DMS 273 (cell line): ENCODE measurements at regions not wholly inside any gene's neighbourhood (a gene's known extent, or its start where the extent isn't known, plus 50 kb on each side); places are given as distances from the start of the nearest gene placed in this dataset.
A peak's percentile ranks its signal among the peaks of the same experiment; 100 is the strongest.

Experiments used
- DNase-seq: peaks from one replicate; lab custom pipeline; 2025; ENCODE audit not compliant: unreplicated experiment; lab: John Stamatoyannopoulos, UW

DNA sequence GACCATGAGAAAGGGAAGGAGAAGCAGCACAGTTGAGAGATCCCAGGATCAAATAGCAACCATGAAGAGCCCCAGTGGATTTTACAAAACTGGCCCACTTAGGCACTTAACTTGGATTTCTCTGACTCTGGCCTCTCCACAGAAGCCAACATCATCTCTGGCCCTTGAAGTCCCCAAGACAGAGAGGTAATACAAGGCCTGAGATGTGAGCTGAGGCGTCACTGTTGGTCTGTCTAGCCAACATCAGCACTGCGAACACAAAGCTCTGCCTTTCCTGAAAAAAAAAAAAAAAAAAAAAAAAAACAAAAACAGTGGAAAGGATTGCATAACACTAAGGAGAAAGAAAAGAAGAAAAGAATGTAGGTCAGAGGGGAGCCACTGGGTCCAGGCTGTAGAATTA lies 378.3 kb downstream of the BRINP1 start:
- no peak for DNase-seq

DNA sequence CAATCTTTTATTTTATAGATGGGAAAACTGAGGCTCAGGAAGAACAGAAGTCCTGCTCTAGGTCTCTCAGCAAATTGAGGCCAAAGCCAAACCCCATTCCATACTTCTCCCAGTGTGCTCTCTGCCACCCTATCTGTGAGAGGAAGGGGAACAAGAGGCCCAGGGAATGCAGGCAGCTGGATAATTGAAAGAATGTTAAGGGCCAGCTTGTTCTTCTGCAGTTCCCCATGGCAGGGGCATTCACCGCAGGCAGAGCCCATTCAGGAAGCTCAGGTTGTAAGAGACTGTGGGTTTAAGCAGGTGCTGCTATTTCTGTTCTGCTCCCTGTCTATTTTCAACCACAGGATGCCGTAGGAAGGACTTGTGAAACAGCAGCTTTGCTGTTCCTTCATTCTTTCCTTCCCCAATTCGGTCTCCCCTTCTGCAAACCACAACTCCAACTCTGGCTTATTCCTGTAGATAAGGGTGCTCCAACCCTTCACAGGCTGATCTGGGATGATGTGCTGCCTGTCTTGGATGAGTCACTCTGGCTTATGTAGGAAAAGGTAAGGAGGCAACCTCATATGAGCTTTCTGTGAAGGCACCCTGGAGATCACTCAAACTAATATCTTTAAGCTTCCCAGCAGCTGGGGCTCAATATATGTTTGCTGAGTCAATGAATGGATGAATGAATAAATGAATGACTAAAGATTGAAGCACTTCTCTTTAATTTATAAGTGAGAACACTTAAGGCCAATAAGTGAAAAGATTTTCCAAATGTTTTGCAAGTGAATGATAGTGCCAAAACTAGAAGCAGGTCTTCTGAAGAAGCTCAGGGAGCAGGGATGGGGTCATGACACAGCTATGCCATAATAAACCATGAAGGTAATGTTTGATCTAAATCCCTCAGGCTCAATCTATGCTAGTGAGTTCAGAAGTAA lies 377.6 kb downstream of the BRINP1 start:
- DNase-seq = no peak

DNA sequence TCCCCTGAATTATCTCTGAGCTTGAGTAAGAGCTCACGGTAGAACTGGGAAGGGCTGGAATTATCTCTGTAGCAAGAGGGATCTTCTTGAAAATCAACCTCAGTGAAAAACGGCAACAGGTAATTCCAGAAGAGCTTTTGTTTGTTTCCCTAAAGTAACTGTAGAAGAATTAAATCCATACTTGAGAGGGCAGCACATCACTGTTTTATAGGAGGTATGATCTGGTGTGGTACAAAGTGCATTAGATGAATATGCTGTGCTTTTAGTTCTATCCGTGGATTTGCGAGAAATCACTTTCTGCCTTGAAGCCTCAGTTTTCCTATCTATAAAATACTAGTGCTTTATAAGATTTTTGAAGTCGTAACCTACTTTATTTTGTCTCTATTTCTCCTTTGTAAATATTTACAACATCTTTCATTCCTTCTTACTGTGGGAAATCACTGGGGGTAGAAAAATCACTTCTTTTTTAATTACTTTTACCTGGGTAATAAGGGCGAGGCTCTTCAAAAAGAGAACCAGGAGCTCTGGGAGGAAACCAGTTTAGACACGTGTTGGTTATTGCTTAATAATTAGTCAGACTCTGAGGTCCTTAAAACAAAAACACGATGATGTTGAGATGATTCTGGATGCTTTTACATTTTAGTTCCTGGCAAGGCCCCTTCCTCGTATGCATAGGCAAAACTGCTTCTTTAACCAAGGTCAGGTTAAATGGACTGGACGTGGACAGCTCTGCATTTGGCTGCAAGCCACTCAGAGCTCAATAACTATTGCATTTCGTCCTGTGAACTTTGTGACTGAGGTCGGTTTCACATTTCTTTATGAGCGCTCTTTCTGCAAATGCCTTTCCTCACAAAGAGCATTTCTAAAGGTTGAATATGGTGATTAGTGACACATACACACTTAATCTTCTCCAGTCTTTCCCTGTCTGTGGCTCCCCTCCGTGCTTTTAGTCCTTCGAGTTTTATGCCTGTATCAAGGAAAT lies 376.1 kb downstream of the BRINP1 start:
- no peak for DNase-seq

DNA sequence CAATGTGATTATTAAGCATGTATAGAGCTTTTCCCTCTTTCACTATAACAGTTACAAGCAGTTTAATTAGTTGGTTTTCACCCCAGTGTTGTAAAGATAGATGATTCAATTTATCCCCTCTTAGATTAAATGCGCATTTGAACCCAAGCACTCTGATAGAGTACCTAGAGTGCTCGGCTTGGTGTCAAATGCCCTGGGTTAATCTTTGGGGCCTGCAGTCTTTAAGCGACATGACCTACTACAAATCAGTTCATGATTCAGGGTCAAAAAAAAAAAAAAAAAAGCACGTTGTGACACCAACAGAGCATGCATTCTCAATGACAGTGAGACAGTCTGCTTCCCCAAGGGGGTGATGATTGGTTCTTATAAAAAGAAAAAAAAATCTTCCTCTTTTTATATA lies 375.3 kb downstream of the BRINP1 start:
- no peak for DNase-seq

DNA sequence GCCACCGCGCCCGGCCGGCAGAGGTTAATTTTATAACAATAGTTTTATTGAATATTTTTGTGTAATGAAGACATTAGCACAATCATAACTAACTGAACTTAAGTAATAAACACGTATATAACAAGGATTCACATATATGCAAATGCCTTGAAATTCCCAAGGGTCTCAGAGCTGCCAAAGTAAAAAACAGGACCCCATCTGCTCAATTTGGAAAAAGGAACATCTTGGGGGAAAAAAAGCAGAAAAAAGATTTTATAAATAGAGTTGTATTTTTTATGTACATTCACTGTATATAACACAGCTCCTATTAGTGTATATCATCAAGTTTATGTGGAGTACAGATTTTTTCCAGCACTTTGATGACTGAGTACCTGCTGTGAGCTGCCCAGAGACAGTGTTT lies 366.7 kb downstream of the BRINP1 start:
- DNase-seq = peak; percentile 29

DNA sequence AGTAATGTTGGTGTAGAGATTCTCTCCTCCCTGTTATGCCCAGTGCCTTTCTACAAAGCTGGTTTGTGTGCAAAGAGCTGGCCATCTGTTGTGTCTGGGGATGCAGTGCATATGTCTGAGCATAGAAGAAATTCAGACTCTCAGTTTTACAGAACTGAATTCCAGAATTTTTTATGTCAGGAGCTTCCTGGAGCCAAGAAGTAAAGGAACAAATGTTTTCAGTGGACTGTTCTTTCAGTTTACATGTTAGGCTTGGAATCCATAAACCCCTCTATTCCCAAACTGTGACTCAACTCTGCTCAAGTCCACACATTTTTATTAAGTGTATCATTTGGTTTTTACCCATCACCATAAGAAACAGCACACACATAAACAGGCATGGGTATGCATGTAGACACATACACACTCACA lies 366.0 kb downstream of the BRINP1 start:
- peak; percentile 75 for DNase-seq

DNA sequence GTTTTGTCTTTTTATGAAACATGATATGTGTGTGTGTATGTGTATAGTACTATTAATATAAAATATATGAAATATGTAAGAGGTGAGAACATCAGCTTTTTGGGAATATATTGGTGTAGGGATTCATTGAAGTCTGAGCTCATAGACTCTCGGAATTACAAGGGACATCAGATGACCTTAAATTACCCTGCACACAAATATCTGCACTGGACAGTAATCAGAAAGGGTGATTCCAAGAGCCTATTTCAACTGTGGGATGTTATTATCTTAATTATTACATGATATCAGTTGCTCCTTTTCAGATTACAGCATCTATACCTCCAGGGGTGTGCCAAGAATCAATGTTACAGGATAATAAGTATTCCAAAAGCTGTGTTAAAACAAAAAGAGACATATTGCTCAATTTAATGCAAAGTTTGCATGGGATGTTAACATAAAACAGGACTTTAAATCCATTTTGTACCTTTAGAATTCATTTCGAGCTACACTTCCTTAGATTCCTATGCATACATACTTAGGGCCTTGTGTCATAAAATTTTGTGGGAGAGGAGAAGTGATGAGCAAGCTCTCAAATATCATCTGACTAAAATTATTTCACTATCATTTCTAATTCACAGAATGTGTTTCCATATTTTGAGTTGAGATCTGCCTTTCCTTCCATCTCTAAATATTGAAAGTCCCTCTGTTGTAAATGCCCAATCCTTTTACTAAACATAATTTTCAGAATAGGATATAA lies 365.2 kb downstream of the BRINP1 start:
- DNase-seq = no peak

DNA sequence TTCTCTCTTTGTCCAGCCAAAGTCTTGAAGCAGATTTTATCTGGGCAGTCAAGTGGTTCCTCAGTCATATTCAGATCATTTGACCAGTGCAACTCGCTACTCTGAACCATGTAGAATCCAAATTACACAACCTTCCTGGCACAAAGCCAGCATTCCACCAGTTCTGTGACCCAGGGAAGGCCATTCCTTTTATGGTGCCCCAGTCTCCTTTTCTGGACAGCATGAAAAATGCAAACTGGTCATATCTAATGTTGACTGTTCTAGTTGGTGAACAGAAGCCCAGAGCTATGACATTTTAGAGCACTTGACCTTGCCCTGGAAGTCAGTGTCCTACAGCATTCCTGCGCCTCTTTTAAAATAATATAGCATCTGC lies 364.6 kb downstream of the BRINP1 start:
- peak; percentile 56 for DNase-seq

DNA sequence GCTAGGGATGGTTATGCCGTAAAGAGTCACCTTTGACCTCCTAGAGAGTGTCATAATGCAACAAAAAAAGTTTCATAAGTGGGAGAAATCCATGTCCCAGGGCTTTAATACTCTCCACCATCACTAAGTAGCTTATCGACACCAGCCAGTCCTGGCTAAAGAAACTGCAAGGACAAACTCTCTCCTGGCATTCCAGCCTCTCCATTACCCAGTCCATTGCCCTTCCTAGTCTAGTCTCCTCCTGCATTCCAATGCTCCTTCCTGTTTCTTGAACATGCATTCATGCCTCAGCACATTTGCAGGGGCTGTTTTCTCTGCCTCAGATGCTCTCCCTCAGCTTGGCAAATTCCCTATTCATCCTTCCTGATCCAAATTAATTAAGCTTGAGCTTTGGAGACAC lies 364.1 kb downstream of the BRINP1 start:
- DNase-seq = no peak

DNA sequence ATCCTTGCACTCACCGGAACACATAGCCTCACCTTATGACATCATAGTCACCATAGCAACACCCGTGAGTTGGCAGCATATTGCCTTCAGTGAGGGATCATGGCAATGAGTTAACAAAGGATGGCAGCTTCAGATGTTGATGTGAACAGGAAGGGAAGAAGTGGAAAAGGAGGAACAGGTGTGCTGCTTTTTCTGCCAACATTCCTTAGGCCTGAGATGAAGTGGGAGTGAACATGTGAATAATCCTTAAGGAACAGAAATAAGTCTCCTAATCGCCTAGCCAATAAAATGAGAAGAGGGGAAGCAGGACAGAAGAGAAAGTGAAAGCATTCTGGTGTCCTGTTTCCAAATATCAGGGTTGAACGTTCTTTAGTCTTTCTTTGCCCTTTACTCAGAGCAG lies 360.0 kb downstream of the BRINP1 start:
- DNase-seq = peak; percentile 90

DNA sequence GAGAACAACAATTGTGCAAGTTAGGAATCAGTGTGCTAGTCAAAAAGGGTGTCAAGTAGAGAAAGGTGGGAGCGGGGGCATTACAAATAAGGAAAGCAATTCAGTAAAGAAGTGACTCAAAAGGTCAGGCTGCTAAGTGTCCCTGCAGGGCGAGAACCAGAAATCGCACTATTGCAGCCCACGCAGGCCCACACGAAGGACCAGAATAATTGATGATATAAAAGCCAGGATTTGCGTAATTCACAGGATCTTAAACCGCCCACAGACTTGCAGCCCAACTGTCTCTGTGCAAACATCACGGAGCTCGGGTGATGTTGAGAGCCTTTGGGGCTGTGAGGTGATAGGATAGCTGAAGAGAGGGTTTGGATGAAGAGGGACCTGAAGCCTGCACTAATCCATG lies 349.0 kb downstream of the BRINP1 start:
- no peak for DNase-seq

DNA sequence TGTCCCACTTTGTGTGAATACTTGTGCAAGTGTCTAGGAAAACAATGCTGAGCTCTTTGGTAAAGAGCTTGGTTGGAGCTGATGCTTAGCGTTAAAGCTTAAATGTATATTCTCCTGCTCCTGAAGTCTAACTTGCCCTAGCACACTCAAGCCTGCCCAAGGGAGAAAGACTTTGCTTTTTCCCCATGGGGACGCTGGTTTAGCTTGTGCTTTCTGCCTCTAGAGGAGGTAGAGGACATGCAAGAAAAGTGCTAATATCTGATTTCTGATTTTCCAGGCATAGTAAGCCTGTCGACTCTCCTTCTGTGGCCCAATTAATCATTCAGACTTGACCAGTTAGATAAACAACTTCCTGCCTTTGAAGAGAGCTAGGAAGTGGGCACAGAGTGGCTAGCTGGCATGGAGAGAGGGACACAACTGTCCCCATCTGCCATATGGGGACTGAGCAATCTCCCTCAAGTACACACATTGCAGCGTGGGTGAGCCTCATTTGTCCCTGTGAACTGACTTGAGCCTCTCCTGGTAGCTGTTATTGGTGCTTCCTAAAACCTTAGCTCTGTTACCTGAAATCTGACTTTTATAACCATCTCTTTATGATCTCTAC lies 348.4 kb downstream of the BRINP1 start:
- no peak for DNase-seq

DNA sequence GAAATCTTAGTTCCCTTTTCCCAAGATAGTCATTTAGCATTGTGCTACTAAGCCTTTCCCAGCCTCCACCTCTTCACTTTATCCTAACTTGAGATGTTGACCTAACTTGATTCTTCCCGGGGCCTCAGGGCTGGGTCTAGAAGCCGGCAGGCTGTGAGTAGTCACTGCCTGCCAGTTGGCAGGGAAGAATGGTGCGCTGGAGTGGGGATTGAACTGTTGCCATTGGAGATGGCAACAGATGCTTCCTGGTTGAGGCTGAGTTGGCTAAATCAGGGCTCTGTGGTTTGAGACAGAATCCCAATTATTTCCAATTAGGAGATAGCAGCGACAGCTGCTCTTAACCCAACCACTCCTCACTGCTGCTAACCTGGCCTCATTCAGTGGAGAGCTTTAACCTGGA lies 343.1 kb downstream of the BRINP1 start:
- peak; percentile 91 for DNase-seq

DNA sequence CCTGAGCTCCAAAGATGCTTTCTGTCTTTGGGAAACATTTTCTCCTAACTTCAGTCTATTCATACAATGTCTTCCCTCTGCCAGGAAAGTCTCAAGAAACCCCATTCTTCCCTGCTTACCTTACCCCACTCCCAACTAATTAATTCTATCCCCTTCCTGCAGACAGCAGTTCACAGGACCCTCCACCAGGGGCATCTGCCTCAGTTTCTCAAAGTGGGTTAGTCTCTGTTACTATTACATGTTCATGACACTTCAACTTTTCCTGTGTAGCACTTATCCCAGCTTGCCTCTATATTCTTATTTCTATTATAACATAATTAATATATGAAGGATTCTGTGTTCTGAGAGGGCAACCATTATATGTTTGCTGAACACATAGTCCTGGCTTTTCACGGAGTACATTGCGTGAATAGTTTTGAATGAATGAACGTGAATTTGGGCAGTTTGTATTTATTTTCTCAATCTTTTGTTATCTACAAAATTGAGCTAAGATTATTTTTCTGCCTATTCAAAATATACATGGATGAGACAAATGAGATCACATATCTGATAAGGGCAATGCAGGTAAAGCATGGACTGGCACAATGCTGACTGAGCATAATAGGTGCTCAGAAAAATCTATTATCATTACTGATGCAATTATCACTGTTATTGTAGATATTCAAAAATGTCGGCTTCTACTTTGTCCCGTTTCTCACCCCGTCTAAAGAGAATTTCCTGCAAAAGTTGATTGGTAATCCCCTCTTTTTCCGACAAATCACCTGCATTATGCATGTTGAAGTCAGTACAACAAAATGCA lies 341.1 kb downstream of the BRINP1 start:
- no peak for DNase-seq

DNA sequence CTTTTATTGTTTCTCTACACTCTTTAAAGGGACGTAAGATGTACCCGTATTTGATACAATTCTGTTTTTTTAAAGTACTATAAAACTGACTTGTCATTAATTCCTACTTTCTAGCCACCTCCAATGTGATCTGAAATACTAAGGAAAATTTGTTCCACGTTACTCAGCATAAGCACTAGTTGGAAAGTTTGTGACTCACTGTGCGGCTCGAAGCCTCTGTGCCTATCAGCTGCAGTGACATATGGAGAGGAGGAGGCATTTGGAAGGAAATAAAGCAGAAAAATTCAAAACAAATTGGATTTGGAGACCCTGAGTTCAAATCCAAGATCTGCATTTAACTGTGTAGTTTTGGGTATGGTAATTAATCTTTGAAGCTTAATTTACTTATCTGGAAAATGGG lies 339.3 kb downstream of the BRINP1 start:
- no peak for DNase-seq

DNA sequence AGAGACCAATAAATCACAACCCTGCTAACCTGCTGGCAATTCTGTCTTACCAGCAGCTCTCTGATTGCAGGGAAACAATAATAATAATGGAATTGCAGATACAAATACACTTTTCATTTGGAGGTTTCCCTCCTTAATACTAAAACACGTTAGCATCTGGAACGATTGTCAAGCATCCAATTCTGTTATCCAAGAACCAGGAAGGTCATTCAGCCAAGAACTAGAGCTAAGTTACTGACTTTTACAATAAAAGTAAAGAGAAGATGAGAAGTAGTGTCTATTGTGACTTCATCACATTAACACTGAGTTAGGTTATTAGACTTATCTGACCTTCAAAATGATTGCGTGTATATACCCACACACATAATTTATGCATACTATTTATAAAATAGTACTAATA lies 335.6 kb downstream of the BRINP1 start:
- no peak for DNase-seq

DNA sequence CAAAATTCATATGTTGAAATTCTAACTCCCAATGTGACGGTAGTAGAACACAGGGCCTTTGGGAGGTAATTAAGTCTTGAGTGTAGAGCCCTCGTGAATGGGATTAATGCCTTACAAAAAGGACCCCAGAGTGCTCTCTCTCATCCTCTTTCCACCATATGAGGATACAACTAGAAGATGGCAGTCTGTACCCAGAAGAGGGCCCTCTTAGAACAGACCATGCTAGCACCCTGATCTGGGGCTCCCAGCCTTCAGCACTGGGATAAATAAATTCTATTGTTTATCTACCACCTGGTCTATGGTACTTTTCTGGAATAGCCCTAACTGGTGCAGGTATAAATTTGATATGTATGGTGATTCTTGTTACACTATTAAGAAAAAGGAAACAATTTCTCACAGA lies 332.3 kb downstream of the BRINP1 start:
- DNase-seq = no peak

DNA sequence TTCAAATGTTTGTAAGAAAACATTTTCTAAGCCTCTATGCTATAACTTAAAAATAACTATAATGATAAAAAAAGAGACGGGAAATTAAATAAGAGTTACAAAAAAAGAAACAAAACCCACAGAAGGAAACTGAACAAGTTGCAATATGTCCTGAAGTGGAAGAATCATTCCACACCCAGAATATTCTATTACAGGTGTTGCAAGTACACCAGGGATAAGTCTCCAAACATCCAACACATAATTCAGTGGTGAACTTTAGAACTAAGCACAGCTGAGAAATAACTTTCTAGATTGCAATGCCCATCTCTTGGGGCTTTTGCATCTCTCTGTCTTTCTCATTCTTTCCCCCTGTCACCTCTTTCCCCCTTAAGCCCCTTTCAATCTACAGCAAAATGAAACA lies 325.2 kb downstream of the BRINP1 start:
- DNase-seq = no peak

DNA sequence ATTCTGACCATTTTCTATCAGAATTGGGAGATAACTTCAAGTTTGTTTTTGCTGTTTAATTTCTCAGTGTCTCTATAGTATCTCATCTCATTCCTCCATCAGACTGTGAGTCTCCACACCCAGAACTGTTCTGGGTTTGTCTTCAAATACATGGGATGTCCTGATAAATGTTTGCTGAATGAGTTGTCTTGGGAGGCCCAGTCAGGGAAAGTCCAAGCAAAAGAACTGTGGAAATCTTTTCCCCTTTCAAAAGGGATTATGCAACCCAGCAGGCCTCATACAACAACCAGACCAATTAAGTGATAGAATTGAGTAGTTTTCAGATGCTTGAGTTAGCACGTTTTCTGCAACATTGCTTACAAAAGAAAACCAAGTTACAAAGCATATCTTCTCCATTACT lies 324.4 kb downstream of the BRINP1 start:
- DNase-seq = no peak
